DND-41 (cell line): ENCODE measurements at regions not wholly inside any gene's neighbourhood (a gene's known extent, or its start where the extent isn't known, plus 50 kb on each side); places are given as distances from the start of the nearest gene placed in this dataset.

ENCODE experiments used
- CTCF ChIP-seq: IDR thresholded peaks from 2 replicates; pipeline ENCODE4 v1.5.1; 2012; ENCODE audit warnings: borderline replicate concordance, low read length, moderate library complexity, mild to moderate bottlenecking; ENCODE audit not compliant: poor library complexity, severe bottlenecking; ENCODE audit errors: extremely low read depth
- EZH2 ChIP-seq: IDR thresholded peaks from 3 replicates; pipeline ENCODE4 v1.6.1; 2012; ENCODE audit warnings: borderline replicate concordance, low read depth, mild to moderate bottlenecking, moderate library complexity, low read length, inconsistent platforms; ENCODE audit not compliant: severe bottlenecking

- TF ChIP-seq CTCF (no peak), EZH2 (no peak)
Measured at GRCh38 chr4:41321216-41321945, 64.7 kb downstream of the UCHL1 start.
